ENCODE measurements at regions not wholly inside any gene's neighbourhood (a gene's known extent, or its start where the extent isn't known, plus 50 kb on each side); places are given as distances from the start of the nearest gene placed in this dataset.

DNA sequence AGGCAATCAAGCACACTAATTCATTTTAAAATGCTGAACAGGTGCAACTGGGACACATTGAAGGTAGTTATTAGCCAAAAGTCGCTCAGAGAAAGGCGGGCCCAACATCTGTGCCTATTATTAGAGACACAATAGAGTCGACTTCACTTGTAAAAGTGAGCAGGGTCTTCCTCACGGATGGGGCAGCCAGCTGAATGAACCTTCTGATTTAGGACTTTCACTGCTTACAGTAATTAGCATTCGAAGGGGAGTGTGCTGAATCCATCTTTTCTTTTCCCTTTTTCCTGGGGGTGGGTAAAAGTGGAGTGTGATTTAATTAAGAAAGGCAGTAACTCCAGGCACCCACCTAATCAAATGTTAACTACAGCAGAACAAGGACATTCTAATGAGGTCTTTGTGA, 677.7 kb downstream of the DCDC2C start:
- TF ChIP-seq, protein P1, sequence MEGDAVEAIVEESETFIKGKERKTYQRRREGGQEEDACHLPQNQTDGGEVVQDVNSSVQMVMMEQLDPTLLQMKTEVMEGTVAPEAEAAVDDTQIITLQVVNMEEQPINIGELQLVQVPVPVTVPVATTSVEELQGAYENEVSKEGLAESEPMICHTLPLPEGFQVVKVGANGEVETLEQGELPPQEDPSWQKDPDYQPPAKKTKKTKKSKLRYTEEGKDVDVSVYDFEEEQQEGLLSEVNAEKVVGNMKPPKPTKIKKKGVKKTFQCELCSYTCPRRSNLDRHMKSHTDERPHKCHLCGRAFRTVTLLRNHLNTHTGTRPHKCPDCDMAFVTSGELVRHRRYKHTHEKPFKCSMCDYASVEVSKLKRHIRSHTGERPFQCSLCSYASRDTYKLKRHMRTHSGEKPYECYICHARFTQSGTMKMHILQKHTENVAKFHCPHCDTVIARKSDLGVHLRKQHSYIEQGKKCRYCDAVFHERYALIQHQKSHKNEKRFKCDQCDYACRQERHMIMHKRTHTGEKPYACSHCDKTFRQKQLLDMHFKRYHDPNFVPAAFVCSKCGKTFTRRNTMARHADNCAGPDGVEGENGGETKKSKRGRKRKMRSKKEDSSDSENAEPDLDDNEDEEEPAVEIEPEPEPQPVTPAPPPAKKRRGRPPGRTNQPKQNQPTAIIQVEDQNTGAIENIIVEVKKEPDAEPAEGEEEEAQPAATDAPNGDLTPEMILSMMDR (IDR thresholded peaks at IDR 0.05; ENCODE audit: low read length, missing control alignments): no peak
- no peak overlapping the region for H3K4me3 ChIP-seq (replicated peaks; ENCODE audit: low read depth, low read length)
- DNase-seq (ENCODE audit: low read depth): no peak

DNA sequence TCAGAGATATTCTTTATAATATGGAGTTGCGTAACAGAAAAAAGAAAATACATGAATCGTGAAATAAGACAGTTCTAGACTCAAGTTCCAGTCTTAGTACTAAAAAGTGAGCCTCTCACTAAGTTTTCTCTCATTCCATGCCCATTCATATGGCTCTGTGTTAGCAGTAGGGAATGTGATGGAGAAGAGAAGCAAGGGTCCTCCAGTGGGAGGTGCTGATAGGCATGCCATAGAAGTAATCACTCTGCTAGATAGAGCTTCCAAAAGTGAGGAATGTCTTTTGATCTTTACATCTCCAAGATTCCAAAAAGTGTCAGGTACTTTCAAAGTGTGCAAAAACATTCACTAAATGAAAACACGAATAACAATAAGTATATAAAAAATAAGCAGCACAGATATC, 678.4 kb downstream of the DCDC2C start:
- TF ChIP-seq, protein P1 (IDR thresholded peaks at IDR 0.05; ENCODE audit: low read length, missing control alignments): no peak
- no peak for DNase-seq (ENCODE audit: low read depth)
- H3K4me3 ChIP-seq (replicated peaks; ENCODE audit: low read depth, low read length): no peak overlapping the region

DNA sequence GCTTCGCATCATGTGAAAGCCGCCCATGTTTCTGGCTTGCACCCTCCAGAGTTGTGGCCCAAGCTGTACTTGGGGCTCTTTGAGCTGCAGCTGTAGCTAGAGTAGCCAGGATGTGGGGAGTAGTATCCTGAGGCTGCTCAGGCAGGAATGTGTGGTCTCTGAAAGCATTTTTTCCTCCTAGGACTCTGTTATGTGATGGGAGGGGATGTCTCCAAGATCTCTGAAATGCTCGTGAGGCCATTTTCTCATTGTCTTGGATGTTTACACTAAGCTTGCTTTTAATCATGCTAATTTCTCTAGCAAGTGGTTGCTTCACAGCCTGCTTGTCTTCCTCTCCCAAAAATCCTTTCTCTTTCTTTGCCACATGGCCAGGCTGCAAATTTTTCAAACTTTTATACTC, 687.6 kb downstream of the DCDC2C start:
- DNase-seq (ENCODE audit: low read depth): no peak
- no peak overlapping the region for H3K4me3 ChIP-seq (replicated peaks; ENCODE audit: low read depth, low read length)
- TF ChIP-seq, protein P1 (IDR thresholded peaks at IDR 0.05; ENCODE audit: low read length, missing control alignments): no peak

DNA sequence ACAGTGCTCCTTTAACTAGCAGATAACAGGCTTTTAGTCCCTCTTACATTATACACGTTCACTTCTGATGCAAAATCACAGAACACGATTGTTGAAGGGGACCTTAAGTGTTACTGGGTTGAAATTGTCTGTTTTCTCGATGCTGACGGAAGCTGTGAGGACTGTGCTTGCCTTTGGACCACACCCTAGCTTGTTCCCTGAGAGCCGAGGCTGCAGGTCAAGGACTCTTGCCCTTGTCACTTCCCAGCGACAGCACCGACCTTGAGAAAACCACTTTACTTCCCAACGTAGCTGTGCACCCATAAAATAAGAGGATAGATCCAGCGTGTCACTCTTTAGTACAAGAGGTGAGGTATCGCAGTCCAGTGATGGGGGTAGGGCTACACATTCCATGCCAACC, 701.0 kb downstream of the DCDC2C start:
- TF ChIP-seq, protein P1 (IDR thresholded peaks at IDR 0.05; ENCODE audit: low read length, missing control alignments): no peak
- H3K4me3 ChIP-seq (replicated peaks; ENCODE audit: low read depth, low read length): no peak overlapping the region
- DNase-seq (ENCODE audit: low read depth): no peak

DNA sequence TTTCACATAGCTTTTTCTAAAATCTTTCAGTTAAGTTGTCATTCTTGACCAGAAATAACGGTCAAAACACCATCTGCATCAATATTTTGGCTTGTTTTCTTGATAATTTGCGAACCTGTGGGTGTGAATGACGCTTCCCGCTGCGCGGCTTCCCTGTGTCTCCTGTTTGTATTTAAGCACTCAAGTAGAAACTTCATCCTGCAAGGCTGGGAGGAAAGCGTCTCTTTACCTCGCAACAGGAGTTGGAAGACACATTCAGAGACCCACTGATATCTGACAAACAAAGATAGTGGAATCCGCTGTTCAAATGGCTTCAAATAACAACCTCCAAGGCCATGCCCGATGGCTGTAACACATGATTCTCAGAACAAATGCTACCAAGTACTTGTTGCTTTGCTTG, 704.9 kb downstream of the DCDC2C start:
- H3K4me3 ChIP-seq (replicated peaks; ENCODE audit: low read depth, low read length): no peak overlapping the region
- DNase-seq (ENCODE audit: low read depth): no peak
- TF ChIP-seq, protein P1 (IDR thresholded peaks at IDR 0.05; ENCODE audit: low read length, missing control alignments): no peak

DNA sequence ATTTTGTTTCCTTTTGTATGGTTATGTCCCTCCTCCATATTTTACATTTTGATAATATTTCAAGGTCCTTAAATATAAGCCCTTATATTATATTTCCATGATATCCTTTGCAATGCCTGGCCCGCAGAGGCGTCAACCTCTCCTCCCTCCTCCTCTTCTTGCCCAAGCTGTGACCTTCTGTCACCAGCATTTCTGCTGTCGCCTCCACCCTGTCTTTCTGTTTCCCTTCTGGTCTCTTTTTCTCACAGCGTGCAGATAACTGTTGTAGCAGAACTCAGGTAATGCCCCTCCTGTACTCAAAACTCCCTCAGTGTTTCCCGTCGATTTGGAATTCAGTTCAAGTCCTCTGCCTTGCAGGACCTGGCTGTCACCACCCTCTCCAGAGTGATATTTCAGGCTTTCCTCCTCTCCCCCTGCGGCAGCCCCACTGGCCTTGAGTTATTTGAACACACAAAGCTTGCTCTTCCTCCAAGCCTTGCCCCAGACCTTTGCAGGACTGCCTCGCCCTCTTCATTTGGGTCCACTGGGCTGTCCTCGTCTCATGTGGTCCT, 709.3 kb downstream of the DCDC2C start:
- DNase-seq (ENCODE audit: low read depth): no peak
- H3K4me3 ChIP-seq (replicated peaks; ENCODE audit: low read depth, low read length): no peak overlapping the region
- TF ChIP-seq, protein P1 (IDR thresholded peaks at IDR 0.05; ENCODE audit: low read length, missing control alignments): no peak

DNA sequence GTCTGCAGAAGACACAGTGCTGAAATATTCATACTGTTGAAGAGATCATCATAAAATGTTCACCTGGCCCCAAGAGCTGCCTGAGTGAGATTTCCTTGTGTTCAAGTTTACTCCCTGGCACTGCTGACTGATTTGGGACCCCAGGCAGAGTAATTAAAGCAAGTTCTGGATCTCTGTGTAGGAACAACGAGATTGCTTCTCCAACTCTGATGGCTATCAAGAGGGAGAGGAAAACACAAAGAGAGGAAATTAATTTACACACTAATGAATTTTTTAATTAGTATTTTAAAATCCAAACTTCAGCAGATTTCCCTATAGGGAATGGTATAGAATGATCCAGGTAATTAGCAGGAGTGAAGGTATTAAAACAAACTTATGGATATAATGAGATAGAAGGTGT, 711.8 kb downstream of the DCDC2C start:
- no peak for DNase-seq (ENCODE audit: low read depth)
- H3K4me3 ChIP-seq (replicated peaks; ENCODE audit: low read depth, low read length): no peak overlapping the region
- TF ChIP-seq, protein P1 (IDR thresholded peaks at IDR 0.05; ENCODE audit: low read length, missing control alignments): no peak

Data from fibroblast of pulmonary artery (primary cell).